K562 (cell line): ENCODE measurements at regions not wholly inside any gene's neighbourhood (a gene's known extent, or its start where the extent isn't known, plus 50 kb on each side); places are given as distances from the start of the nearest gene placed in this dataset.

Experiments
- ATAC-seq: fragments of 200-7000 bp; cut with Tn5 transposase; 3 replicates; pipeline ENCODE4 v1.9.1; 2020; ENCODE audit warnings: moderate library complexity
- BruUV-seq: library from RNA; stranded (reverse); fragments of 400-500 nt; replicated peaks from 2 replicates; lab custom pipeline; 2021; lab: Mats Ljungman, UMichigan
- CTCF ChIA-PET: fragments of 300-600 bp; formaldehyde crosslinking; extraction: SDS; loops from one replicate; lab custom pipeline; 2021; ENCODE audit warnings: low intra/inter-chr PET ratio; lab: Yijun Ruan, JAX
- POLR2A ChIA-PET: fragments of 300-600, 350-650 bp; sonication (Branson Sonifier 250); formaldehyde crosslinking; extraction: SDS; loops from one replicate; lab custom pipeline; 2021; ENCODE audit warnings: antibody characterized with exemption, inconsistent platforms; lab: Yijun Ruan, JAX
- DNase-seq, 4 experiments: peaks; one replicate each; pipeline versions ENCODE4 v3.0.0 to v3.0.0-alpha.2; 2011 to 2018; ENCODE audit warnings: low spot score in 3 of 4, mixed read lengths in 3 of 4; ENCODE audit errors: extremely low read depth in 1 of 4
- FAIRE-seq: peaks from 2 replicates; lab custom pipeline; 2011; peaks lifted over from hg19 to GRCh38; lab: Jason Lieb, UNC
- H2AFZ ChIP-seq: 2 replicates; pipeline ENCODE4 v1.6.0; 2011; ENCODE audit warnings: low read depth, low read length, control low read depth, inconsistent platforms
- H3K27ac ChIP-seq: fragments of 200-600 bp; 3 replicates; pipeline ENCODE4 v1.8.0; 2011; ENCODE audit warnings: low read depth, mild to moderate bottlenecking, control low read depth, inconsistent platforms, low read length, moderate library complexity, mixed read lengths; ENCODE audit errors: extremely low read depth
- H3K27me3 ChIP-seq, 2 experiments: fragments of 300-600 bp in 1 of 2; 2 replicates in 1 of 2; 3 replicates in 1 of 2; pipeline versions ENCODE4 v1.6.0 to v1.8.0; 2011; ENCODE audit warnings: inconsistent platforms in 2 of 2, low read length in 2 of 2, mild to moderate bottlenecking in 1 of 2, mixed read lengths in 1 of 2, moderate library complexity in 1 of 2; ENCODE audit not compliant: control insufficient read depth in 2 of 2, insufficient read depth in 2 of 2
- H3K36me3 ChIP-seq: fragments of 300-600 bp; 3 replicates; pipeline ENCODE4 v1.8.0; 2011; ENCODE audit warnings: mild to moderate bottlenecking, low read length, inconsistent platforms; ENCODE audit not compliant: control insufficient read depth, insufficient read depth
- H3K4me1 ChIP-seq, 2 experiments: fragments of 200-600 bp in 1 of 2; replicated peaks in 1 of 2; 2 replicates in 1 of 2; 3 replicates in 1 of 2; pipeline versions ENCODE4 v1.5.1 to v1.8.0; 2011; ENCODE audit warnings: inconsistent platforms in 2 of 2, low read length in 2 of 2, mild to moderate bottlenecking in 1 of 2, mixed read lengths in 1 of 2, moderate library complexity in 1 of 2; ENCODE audit not compliant: control insufficient read depth in 2 of 2, insufficient read depth in 2 of 2
- H3K4me2 ChIP-seq: 2 replicates; pipeline ENCODE4 v1.6.1; 2011; ENCODE audit warnings: low read length, control low read depth, inconsistent platforms, mixed read lengths; ENCODE audit not compliant: insufficient read depth
- H3K4me3 ChIP-seq: fragments of 200-600 bp; sonication (generic), shearing (Covaris generic); 2 replicates; pipeline ENCODE4 v1.5.1; 2016; ENCODE audit warnings: control low read depth, inconsistent platforms
- H3K79me2 ChIP-seq: fragments of 200-600 bp; 3 replicates; pipeline ENCODE4 v1.8.0; 2011; ENCODE audit warnings: low read length, inconsistent platforms; ENCODE audit not compliant: control insufficient read depth, insufficient read depth
- H3K9ac ChIP-seq, 2 experiments: 2 replicates each; pipeline versions ENCODE4 v1.6.0 to v1.6.1; 2011; ENCODE audit warnings: low read depth in 2 of 2, low read length in 2 of 2, control low read depth in 1 of 2, inconsistent platforms in 1 of 2, mild to moderate bottlenecking in 1 of 2, mixed read lengths in 1 of 2; ENCODE audit not compliant: insufficient read depth in 1 of 2
- H3K9me1 ChIP-seq: one replicate; pipeline ENCODE4 v1.6.0; 2011; ENCODE audit warnings: inconsistent platforms, mild to moderate bottlenecking, low read length, moderate library complexity; ENCODE audit not compliant: control insufficient read depth, insufficient read depth
- H3K9me3 ChIP-seq: replicated peaks from 2 replicates; pipeline ENCODE4 v1.5.1; 2011; ENCODE audit warnings: low read depth, low read length, inconsistent platforms; ENCODE audit not compliant: control insufficient read depth, insufficient read depth
- H4K20me1 ChIP-seq: replicated peaks from 2 replicates; pipeline ENCODE4 v1.6.1; 2011; ENCODE audit warnings: low read length, inconsistent platforms, mixed read lengths; ENCODE audit not compliant: control insufficient read depth, insufficient read depth
- ARID4B ChIP-seq: sonication (generic); formaldehyde crosslinking; IDR thresholded peaks from 2 replicates; pipeline ENCODE4 v1.8.0; 2022; ENCODE audit warnings: mild to moderate bottlenecking, missing genetic modification reagents
- C11orf30 ChIP-seq: fragments of 450-650 bp; IDR thresholded peaks from 2 replicates; pipeline ENCODE4 v1.6.1; 2016; ENCODE audit warnings: low read depth, mild to moderate bottlenecking
- CBX1 ChIP-seq: sonication (generic); IDR thresholded peaks from 2 replicates; pipeline ENCODE4 v1.6.1; 2016; ENCODE audit warnings: antibody characterized with exemption, low read depth, mild to moderate bottlenecking
- HINFP ChIP-seq: fragments of 450-650 bp; conservative IDR thresholded peaks from 2 replicates; pipeline ENCODE4 v1.6.1; 2016; ENCODE audit warnings: missing genetic modification characterization, low read depth, mild to moderate bottlenecking, control low read depth, missing compliant biosample characterization
- NKRF ChIP-seq: fragments of 450-650 bp; IDR thresholded peaks from 2 replicates; pipeline ENCODE4 v1.6.1; 2016; ENCODE audit warnings: borderline replicate concordance
- SFPQ ChIP-seq: fragments of 200-400 bp; formaldehyde crosslinking; IDR thresholded peaks from 2 replicates; pipeline ENCODE4 v1.6.1; 2017; ENCODE audit warnings: mild to moderate bottlenecking, low read depth, low read length, moderate library complexity
- SMC3 ChIP-seq: conservative IDR thresholded peaks from 2 replicates; pipeline ENCODE4 v1.6.1; 2011; ENCODE audit warnings: low read depth, low read length, improper control_type of control experiment; ENCODE audit not compliant: insufficient read depth
- STAT5A ChIP-seq: IDR thresholded peaks from 2 replicates; pipeline ENCODE4 v1.6.1; 2012; ENCODE audit warnings: low read length, inconsistent platforms, borderline replicate concordance
- TAL1 ChIP-seq: fragments of 450-650 bp; IDR thresholded peaks from 2 replicates; pipeline ENCODE4 v1.6.1; 2016; ENCODE audit warnings: mild to moderate bottlenecking
- ZNF277 ChIP-seq: fragments of 250-450 bp; sonication (Bioruptor Pico); IDR thresholded peaks from 2 replicates; pipeline ENCODE4 v1.8.0; 2022; ENCODE audit warnings: inconsistent platforms, mild to moderate bottlenecking, moderate library complexity, borderline replicate concordance
- ZNF586 ChIP-seq: fragments of 450-650 bp; formaldehyde crosslinking; conservative IDR thresholded peaks from 2 replicates; pipeline ENCODE4 v1.4.0; 2020; ENCODE audit warnings: mild to moderate bottlenecking, moderate library complexity
- WGBS: fragments of 100-300 bp; shearing (Covaris generic); methylation state at CpG from one replicate; pipeline ENCODE4 v1.1.6; 2016; ENCODE audit warnings: low coverage, mixed read lengths; ENCODE audit not compliant: insufficient coverage; ENCODE audit errors: missing lambda C conversion rate; 5-methylcytosine and 5-hydroxymethylcytosine counted together
- in situ Hi-C: fragments of 300-500 bp; cut with MboI; formaldehyde crosslinking; loops from 4 replicates; pipeline ENCODE4 v1.15.0; 2018; ENCODE audit warnings: inconsistent platforms, mixed read lengths
- intact Hi-C: fragments of 100-400 bp; cut with micrococcal nuclease; formaldehyde crosslinking; loops from 2 replicates; pipeline ENCODE4 v1.14.2; 2022

- Histone ChIP-seq H3K4me2 (no peak overlapping the region), H3K79me2 (no peaks in the 10 kb centered on the region)
- CTCF ChIA-PET, result no interaction called here
- no peak for TF ChIP-seq TAL1
- TF ChIP-seq STAT5A, result no peak
- no peak for TF ChIP-seq ARID4B (CRISPR knock-in tag)
- TF ChIP-seq ZNF586 (CRISPR knock-in tag), result no peak
- no peak for TF ChIP-seq C11orf30
- no peak for TF ChIP-seq SMC3
- TF ChIP-seq CBX1, result no peak
- TF ChIP-seq ZNF277 (CRISPR knock-in tag), result no peak
- no peak for TF ChIP-seq NKRF
- TF ChIP-seq SFPQ, result no peak
- no peak for TF ChIP-seq HINFP
Measured at GRCh38 chr12:25784669-25785068, 173.8 kb upstream of the RASSF8 start.

More at GRCh38 chr12:25784669-25785068, 173.8 kb upstream of the RASSF8 start:
- Histone ChIP-seq H3K9me1 (no peaks in the 10 kb centered on the region), H3K4me3 (no peak overlapping the region), H4K20me1 (no peaks in the 10 kb centered on the region), H3K36me3 (no peaks in the 10 kb centered on the region), H3K9me3 (no peaks in the 10 kb centered on the region), H2AFZ (no peak overlapping the region), H3K4me1 (no peaks in the 10 kb centered on the region), H3K9ac (no peak overlapping the region), H3K27ac (no peak overlapping the region), H3K27me3 (no peaks in the 10 kb centered on the region)
- POLR2A ChIA-PET, result no interaction called here
- in situ Hi-C loops, result no loop called here
- WGBS, result under 1% methylated on average over 7 of the region's 7 CpGs
- ATAC-seq (no peak), FAIRE-seq (no peak), DNase-seq (no peak)
- BruUV-seq, result no TSS peak
- intact Hi-C loops, result no loop called here
